ENCODE measurements at regions not wholly inside any gene's neighbourhood (a gene's known extent, or its start where the extent isn't known, plus 50 kb on each side); places are given as distances from the start of the nearest gene placed in this dataset.
"Not testable (repeated sequence)": the region's sequence is repeated elsewhere in the genome, so short reads cannot be mapped to it uniquely, and the experiment has no call there.

GRCh38 chr10:28200775-28201174 lies 102.1 kb downstream of the MPP7 start:
- no peak for DNase-seq (ENCODE audit: low spot score)
- intact Hi-C loops (cut with DNase I): no loop called here

DNA sequence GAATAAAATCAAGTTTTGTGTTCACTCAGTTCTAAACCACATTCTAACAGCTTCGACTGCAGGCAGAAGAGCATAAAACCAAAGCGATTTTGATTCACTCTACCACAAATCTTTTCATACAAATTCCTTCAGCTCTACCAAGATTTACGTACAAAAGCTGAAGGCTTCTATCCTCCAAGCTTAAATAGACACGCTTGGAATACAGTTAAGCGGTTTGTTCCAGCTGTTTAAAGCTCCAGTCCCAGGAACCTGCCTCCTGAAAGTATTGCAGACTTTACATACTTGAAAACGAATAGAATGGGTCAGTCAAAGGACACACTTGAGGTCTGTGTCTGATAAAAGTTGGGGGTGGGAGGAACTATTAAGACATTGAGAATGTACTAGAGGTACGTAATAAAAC lies 102.9 kb downstream of the MPP7 start:
- intact Hi-C loops (cut with DNase I): no loop called here
- no peak for DNase-seq (ENCODE audit: low spot score)

GRCh38 chr10:28190196-28190595 lies 112.7 kb downstream of the MPP7 start:
- DNase-seq (ENCODE audit: low spot score): no peak
- intact Hi-C loops (cut with DNase I): no loop called here

DNA sequence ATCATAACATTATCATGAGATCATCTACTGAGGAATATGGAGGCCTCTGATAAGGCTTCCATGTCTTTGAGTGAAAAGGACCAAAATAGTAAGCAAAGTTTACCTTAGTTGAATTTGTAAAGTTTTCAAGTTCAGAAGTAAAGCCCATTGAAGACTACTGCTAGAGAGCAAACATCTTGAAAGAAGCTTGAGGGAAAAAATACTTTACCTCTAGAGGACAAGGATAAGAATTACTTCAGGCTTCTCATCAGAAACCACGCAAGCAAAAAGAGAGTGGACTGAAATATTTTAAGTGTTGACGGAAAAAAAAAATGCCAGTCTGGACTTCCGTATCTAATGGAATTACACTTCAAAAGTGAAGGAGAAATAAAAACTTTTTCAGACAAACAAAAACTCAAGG lies 114.3 kb downstream of the MPP7 start:
- DNase-seq (ENCODE audit: low spot score): no peak
- intact Hi-C loops (cut with DNase I): no loop called here

DNA sequence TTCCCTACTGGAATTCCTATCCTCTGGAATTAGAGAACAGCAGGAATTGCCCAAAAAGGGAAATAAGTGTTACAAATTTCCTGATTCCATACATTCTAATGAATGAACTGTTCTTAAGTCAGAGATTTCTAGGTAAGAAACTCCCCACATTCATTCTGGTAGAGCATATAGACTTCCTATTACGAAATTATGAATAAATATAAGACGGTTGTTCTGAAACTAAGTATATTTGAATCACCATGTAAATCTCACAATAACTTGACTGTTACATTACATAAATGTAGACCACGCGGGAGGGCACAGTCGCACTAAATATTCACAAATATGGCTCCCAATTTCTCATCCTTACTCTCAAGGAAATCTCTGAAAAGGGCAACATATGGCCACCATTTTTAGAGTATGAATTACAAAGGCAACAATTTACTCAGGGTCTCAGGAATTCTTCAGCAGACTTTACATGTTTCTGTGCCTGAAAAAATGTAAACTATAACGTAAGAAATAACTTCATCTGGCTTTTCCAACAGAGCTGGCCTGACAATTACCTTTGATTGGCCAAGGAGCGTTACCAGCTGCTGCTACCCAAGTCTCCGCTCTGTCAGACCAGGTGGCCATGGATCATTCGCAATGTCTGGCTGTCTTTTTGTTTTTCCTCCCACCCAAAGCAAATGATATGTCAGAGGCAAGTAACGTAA lies 115.8 kb downstream of the MPP7 start:
- intact Hi-C loops (cut with DNase I): no loop called here
- DNase-seq (ENCODE audit: low spot score): no peak

DNA sequence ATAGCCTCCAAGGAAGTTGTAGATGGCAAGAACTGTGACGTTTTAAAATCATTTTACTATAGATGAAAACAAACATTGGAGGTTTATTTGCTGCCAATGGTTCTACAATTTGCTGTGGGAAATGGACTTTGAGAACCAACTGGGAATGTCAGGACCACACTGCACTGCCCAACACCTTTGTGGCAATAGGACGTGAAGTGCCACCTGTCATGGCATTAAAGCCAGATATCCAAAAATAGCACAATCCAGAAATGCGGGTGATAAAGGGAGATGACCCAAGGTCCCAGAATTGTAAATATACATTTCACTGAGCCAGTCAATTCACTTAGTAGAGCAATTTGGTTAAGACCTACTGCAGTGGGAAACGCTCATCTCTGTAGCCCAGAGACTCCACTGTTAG lies 116.4 kb downstream of the MPP7 start:
- no peak for DNase-seq (ENCODE audit: low spot score)
- intact Hi-C loops (cut with DNase I): no loop called here

- no peak for DNase-seq (ENCODE audit: low spot score)
- intact Hi-C loops (cut with DNase I): no loop called here
These were observed 118.1 kb downstream of the MPP7 start for GRCh38 chr10:28184810-28185209.

DNA sequence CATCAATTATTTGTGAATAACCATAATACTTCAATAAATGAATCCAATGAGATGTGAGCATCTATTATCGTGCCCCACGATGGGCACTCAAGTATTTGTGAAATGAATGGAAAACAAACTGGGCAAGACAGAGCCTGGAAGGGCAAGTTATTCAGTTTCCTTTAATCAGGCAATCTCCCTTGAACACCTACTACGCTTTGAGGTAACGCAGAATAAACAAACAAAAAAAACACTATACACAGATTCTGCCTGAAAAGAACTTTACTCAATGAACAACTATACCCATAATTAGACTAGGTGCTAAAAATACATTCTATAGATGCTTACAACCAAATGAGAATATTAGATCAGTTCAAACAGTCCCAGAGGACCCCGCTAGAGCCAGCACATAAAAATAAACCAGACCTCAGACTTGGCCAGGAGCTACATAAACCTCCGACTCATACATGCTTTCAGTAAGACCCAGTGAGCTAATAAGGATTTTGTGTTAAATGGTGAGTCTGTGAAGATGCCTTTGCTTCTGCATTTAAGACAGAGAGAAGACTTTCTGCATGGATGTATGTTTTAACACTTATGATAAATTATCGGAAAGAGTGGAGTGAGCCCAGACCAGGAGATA lies 121.3 kb downstream of the MPP7 start:
- no peak for DNase-seq (ENCODE audit: low spot score)
- intact Hi-C loops (cut with DNase I): no loop called here

DNA sequence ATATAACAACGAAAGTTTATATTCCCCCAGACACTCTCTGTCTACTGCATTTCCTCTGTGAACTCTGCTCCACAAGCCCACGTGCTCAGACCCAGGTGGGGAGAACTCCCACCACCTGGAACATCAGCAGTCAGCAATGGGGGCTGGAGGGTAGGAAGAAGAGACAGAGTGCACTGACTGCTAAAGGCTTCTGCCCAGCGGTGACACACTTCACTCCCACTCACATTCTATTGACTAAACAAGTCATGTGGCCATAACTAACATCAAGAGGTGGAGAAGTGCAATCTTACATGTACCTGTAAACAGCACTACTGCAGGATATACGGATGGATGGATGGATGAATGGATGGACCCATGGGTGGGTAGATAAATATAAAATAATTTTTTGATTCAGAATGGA lies 122.2 kb downstream of the MPP7 start:
- DNase-seq (ENCODE audit: low spot score): no peak
- intact Hi-C loops (cut with DNase I): no loop called here

DNA sequence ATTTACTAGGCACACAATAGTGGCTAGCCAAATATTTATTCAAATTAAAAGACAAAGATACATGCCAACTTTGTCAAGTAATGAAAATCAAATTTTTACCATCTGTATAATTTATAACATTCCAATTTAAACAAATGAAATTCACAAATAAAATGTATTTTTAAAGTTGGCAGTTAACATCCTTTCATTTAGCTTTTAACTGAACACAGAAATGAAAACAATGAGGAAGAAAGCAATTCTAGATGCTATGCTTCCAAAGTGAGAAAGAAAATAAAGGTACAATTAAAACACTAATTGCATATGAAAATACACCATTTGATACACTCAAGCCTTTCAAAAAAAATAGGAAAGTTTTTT lies 123.1 kb downstream of the MPP7 start:
- DNase-seq (ENCODE audit: low spot score): no peak
- intact Hi-C loops (cut with DNase I): loop anchor here (2.0 kb wide), 1 partner anchor 437 kb away; no protein-coding TSS in a partner anchor

DNA sequence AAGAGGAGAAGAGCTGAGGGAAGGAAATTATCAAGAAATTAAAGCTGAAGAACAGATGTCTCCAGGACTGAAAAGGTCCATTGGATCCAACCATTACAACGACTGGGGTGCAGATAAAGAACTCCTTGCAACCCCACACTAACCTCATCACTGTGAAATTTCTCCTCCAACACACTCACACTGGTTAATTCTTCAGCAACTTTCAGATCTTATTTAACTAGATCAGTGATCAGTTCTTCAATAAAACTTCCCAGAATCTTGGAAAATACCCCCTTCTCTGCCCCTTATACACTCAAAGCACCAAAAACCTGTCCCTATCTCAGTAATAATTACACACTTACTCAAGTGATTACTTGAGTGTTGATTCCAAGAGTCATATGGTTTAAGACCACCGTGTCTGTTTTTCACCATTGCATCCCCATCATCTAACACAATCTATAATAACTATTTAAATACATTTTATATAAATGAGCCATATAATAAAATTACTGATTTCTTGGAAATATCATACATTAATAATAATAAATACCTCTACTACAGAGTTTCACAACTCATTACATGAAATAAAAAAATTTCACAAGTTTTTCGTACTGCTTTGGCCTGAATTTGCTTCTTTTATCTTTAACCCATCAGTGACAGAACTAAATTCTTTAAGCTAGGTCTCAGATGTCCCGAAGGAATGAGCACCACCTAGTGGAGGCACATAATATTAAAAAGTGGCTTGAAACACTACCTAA lies 123.7 kb downstream of the MPP7 start:
- no peak for DNase-seq (ENCODE audit: low spot score)

DNA sequence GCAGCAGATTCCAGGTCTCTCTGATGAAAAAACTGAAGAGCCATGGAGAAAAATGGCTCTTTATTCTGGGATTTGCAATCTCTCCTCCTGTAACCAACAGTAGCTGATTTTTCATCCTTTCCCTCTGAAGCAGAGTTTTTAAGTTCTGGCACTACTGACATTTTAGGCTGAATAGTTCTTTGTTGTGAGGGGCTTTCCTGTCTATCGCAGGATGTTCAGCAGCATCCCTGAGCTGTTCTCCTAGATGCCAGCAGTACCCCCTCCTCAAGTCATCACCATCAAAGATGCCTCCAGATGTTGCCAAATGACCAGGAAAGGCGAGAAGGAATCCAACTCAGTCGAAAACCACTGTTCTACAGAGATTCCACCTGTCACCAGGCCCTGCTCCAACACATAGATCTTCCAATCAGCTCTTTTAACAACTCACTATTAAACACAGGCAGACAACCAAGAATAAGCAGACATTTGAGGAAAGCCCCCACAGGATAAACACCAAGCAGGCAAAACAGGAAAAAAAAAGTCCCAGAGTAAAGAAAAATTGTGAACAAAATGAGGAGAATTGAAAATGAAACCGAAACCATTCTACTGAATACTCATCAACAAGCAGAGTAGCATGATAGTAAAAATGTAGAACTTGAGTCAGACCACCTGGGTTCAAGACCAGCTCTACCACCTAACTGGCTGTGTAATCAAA lies 124.8 kb downstream of the MPP7 start:
- intact Hi-C loops (cut with DNase I): loop anchor here (2.0 kb wide), 1 partner anchor 435 kb away; no protein-coding TSS in a partner anchor

More for the DNA sequence above, 123.7 kb downstream of the MPP7 start:
- intact Hi-C loops (cut with DNase I): loop anchor here (2.0 kb wide), 1 partner anchor 436 kb away; no protein-coding TSS in a partner anchor

DNA sequence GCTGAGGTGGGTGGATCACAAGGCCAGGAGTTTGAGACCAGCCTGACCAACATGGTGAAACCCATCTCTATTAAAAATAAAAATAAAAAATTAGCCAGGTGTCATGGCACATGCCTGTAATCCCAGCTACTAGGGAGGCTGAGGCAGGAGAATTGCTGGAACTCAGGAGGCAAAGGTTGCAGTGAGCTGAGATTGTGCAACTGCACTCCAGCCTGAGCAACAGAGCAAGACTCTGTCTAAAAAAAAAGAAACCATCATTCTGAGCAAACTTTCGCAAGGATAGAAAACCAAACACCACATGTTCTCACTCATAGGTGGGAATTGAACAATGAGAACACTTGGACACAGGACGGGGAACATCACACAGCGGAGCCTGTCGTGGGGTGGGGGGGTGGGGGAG lies 126.4 kb downstream of the MPP7 start:
- DNase-seq (ENCODE audit: low spot score); intact Hi-C loops (cut with DNase I): not testable (repeated sequence)

More for the DNA sequence above, 124.8 kb downstream of the MPP7 start:
- no peak for DNase-seq (ENCODE audit: low spot score)

DNA sequence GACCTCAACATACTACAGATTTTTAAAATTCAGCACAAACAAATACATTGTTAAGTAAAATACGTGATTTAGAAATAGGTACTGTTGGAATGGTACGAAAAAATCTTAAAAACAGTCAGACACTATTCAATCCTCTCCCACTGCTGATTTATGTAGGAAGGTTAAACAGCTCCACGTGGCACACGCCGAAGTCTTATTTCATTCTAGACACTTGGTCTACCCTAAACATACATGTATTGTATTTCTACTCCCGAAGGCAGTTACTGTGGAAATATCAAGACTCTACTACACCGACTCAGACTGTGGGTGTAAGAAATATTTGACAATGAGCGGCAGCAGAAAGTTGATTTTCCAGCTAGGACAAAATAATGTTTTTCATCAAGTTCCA lies 130.6 kb downstream of the MPP7 start:
- intact Hi-C loops (cut with DNase I): no loop called here
- DNase-seq (ENCODE audit: low spot score): no peak

- intact Hi-C loops (cut with DNase I): no loop called here
- DNase-seq (ENCODE audit: low spot score): no peak
These were observed 131.2 kb downstream of the MPP7 start for GRCh38 chr10:28171468-28172222.

- intact Hi-C loops (cut with DNase I): no loop called here
- no peak for DNase-seq (ENCODE audit: low spot score)
These were observed 133.3 kb downstream of the MPP7 start for GRCh38 chr10:28169525-28169924.

DNA sequence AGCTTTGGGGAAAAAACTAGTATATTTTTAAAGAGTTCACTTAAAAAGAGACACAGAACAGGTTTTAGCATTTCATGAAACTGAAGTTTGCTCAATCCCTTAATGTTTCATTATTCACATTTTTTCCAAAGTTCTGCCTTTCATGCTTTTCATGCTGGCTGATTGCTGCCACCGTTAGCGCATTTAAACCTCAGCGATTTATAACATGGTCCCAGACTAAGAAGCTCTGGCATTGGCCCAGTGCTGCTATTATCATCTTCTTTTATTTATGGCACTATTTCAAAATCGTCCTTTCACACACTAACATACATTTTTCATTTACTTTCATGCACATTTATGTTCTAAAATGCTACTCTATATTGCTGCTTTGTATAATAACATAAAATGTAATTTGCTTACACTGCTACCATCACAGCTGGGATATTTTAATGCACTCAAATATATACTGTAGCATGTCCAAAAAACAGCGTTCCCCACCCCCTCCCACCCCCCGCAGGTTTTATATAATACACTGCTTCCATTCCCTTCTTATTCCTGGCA lies 141.9 kb downstream of the MPP7 start:
- no peak for DNase-seq (ENCODE audit: low spot score)
- intact Hi-C loops (cut with DNase I): no loop called here

DNA sequence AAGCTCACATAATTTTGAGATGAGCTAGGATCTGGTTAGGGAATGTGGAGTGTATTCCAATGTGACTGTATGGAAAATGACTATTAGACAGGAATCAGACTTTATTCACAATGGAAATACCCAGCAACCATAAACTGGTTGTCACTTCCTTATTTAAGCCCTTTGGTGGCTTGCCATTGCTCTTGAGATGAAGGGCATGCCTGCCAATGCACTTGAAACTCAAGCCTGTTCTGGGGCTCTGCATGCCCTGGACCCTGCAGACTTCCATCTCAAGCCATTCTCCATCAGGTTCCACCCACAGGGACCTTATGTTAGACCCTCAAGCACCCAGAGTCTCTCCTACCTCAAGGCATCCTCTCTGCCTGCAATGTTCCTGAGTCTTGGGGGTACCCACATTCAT lies 145.5 kb downstream of the MPP7 start:
- intact Hi-C loops (cut with DNase I): no loop called here

GRCh38 chr10:28155726-28156125 lies 147.1 kb downstream of the MPP7 start:
- intact Hi-C loops (cut with DNase I): no loop called here
- DNase-seq (ENCODE audit: low spot score): no peak

More for the DNA sequence above, 145.5 kb downstream of the MPP7 start:
- DNase-seq (ENCODE audit: low spot score): no peak

All from cardiac septum (tissue), 1 donor.